Muscle of leg (tissue), 3 donors: ENCODE measurements at regions not wholly inside any gene's neighbourhood (a gene's known extent, or its start where the extent isn't known, plus 50 kb on each side); places are given as distances from the start of the nearest gene placed in this dataset.
A peak's percentile ranks its signal among the peaks of the same experiment; 100 is the strongest.

Experiments used
- DNase-seq: peaks from one replicate; pipeline ENCODE4 v3.0.0; 2013
- H3K27ac ChIP-seq: one replicate; pipeline ENCODE4 v1.5.1; 2013; ENCODE audit warnings: mild to moderate bottlenecking, low read length, control low read depth
- H3K27me3 ChIP-seq: one replicate; pipeline ENCODE4 v1.6.1; 2013; ENCODE audit warnings: low read length; ENCODE audit not compliant: control insufficient read depth, insufficient read depth
- H3K36me3 ChIP-seq: one replicate; pipeline ENCODE4 v1.6.1; 2013; ENCODE audit warnings: low read length; ENCODE audit not compliant: control insufficient read depth, insufficient read depth
- H3K4me1 ChIP-seq: one replicate; pipeline ENCODE4 v1.6.1; 2013; ENCODE audit warnings: low read length; ENCODE audit not compliant: control insufficient read depth, insufficient read depth
- H3K4me3 ChIP-seq: one replicate; pipeline ENCODE4 v1.5.1; 2013; ENCODE audit warnings: low read length, control low read depth
- H3K9me3 ChIP-seq: replicated peaks from 2 replicates; pipeline ENCODE4 v1.6.1; 2013; ENCODE audit warnings: low read depth, low read length; ENCODE audit not compliant: control insufficient read depth
- WGBS: methylation state at CpG from one replicate; pipeline ENCODE4 v1.1.5; 2013; ENCODE audit warnings: missing lambda C conversion rate; ENCODE audit not compliant: insufficient coverage; 5-methylcytosine and 5-hydroxymethylcytosine counted together

DNA sequence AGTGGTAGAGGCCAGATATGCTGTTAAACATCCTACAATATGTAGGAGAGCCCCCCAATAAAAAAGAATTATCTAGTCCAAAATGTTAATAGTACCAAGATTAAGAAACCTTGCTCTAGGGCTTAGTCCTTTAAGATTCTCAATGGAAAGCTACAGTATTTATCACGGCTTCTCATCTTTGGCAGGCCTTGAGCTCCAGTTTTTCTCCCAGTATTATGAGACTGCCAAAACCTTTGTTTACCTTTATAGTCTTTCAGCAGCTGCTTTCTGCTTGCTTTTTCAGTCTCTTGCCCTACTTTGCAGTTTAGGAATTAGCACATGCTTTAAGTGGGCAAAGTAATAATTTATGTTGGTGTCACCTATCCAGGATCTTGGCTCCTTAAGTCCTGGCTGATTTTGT is 59.7 kb downstream of the NHLRC1 start:
- Histone ChIP-seq H3K9me3 (no peaks in the 10 kb centered on the region), H3K4me1 (no peaks in the 10 kb centered on the region), H3K27ac (no peak overlapping the region), H3K36me3 (no peaks in the 10 kb centered on the region), H3K4me3 (no peak overlapping the region), H3K27me3 (no peaks in the 10 kb centered on the region)
- 33% methylated on average over 1 of the region's 1 CpG for WGBS
- DNase-seq: no peak

DNA sequence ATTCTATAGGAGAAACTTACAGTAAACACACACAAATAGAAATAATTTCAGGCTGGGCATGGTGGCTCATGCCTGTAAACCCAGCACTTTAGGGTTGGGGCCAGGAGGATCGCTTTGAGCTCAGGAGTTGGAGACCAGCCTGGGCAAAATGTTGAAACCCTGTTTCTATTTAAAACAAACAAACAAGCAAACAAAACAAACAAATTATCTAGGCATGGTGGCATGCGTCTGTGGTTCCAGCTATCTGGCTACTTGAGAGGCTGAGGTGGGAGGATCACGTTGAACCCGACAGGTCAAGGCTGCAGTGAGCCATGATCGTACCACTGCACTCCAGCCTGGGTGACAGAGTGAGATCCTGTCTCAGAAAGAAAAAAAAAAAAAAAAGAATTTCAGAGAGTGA is 64.0 kb downstream of the NHLRC1 start:
- no peaks in the 10 kb centered on the region for H3K4me1 ChIP-seq
- no peaks in the 10 kb centered on the region for H3K9me3 ChIP-seq
- no peaks in the 10 kb centered on the region for H3K27me3 ChIP-seq
- no peaks in the 10 kb centered on the region for H3K36me3 ChIP-seq
- no peak overlapping the region for H3K27ac ChIP-seq
- 76% methylated on average over 4 of the region's 5 CpGs for WGBS
- H3K4me3 ChIP-seq: no peak overlapping the region
- DNase-seq: no peak

DNA sequence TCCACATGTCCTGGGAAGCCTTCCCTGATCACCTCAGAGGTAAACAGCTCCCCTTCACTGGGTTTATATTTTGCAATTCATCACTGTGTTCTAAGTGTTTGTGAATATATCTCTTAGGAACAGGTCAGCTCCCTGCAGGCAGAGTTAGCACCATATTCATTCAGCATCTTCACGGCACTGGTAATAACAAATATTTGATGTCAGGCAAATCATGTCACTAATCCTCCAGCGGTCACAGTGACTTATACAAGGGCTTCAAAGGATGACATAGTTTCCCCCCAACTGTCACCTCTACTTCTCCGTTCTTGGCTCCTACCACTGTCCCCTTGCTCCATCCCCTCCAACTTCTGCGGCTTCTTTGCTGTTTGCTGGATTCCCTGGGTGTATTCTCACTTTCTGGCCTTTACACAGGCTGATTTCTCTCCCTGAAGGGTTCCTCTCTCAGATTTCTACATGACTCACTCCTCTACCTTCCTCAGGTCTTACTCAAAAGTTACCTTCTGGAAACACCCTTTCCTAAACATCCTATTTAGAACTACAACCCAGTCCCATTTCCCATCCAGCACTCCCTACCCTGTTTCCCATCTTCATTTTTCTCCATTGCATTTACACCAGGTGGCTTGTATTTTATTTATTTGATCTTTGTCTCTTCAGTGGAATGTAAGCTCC is 66.6 kb downstream of the NHLRC1 start:
- Histone ChIP-seq H3K4me3 (no peak overlapping the region), H3K27me3 (no peaks in the 10 kb centered on the region), H3K4me1 (no peaks in the 10 kb centered on the region), H3K9me3 (no peaks in the 10 kb centered on the region), H3K36me3 (no peaks in the 10 kb centered on the region), H3K27ac (no peak overlapping the region)
- 85% methylated on average over 4 of the region's 4 CpGs for WGBS
- DNase-seq: no peak

DNA sequence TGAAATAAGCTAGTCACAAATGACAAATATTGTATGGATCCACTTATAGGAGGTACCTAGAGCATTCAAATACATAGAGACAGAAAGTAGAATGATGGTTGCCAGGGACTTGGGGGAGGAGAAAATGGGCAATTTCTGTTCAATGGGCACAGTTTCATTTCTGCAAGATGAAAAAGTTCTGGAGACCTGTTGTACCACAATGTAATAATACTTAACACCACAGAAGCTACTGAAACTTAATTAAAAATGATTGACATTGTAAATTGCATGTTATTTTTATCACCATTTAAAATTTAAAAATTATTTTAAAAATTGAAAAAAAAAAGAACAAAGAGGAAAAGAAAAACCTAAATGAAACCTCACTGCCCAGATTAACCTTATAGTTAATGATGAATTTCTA is 67.4 kb downstream of the NHLRC1 start:
- H3K4me3 ChIP-seq: no peak overlapping the region
- no peaks in the 10 kb centered on the region for H3K27me3 ChIP-seq
- DNase-seq: no peak

DNA sequence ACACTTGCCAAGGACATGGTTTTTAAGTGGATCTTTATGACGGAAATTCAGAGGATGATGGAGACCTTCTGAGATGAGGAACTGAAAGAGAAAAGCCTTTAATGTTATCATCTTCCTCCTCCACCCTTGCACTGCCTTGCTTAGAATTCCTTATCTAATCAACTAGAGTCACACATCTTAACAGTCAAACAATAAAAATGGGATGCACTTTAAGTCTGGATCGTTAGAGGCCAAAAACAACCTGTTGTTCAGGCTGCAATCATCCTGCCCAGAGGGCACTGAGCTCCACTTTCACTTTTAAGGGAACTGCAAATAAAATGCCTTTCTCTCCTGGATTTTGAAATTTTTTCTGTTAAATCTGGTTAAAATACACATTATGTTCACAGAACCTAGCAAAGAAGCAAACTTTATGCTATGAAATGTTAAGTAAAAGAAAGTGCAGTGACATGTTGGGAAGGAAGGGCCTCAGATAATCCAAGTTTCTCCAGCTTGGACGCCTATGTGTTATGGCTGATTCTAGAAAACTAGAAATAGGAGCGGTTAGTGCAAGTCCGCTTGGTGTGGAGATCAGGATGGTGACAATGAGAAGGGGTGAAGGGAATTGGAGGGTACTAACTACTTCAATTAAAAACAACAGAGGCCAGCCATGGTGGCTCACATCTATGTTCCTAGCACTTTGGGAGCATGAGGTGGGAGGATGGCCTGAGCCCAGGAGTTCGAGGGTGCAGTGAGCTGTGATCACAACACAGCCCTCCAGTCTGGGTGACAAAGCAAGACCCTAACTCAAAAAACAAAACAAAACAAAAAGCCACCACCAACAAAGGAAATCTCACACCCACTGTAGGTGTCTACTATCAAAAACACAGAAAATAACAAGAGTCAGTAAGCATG is 66.4 kb upstream of the KIF13A start:
- H3K27ac ChIP-seq: no peak overlapping the region
- DNase-seq: no peak
- WGBS: no CpG with 5 or more reads among the region's 6 CpGs

More for the DNA sequence above, 67.4 kb downstream of the NHLRC1 start:
- Histone ChIP-seq H3K27ac (no peak overlapping the region), H3K36me3 (no peaks in the 10 kb centered on the region), H3K9me3 (no peaks in the 10 kb centered on the region), H3K4me1 (no peaks in the 10 kb centered on the region)

DNA sequence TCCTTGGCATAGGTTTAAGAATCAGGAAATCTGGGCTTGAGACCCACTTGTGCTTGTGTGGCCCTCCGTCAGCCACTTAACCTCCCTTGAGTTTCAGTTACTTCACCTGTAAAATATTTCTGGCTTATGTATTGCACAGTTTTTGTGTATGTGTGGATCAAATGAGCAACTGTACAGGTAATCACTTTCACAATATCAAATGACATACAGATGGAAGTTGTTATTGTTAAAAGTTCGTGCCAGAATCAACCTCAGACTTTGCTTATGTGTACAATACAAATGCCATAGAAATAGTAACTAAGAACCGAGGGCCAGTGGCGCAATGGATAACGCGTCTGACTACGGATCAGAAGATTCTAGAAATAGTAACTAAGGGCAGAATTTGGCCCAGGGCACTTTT is 65.6 kb upstream of the KIF13A start:
- Histone ChIP-seq H3K27me3 (no peaks in the 10 kb centered on the region), H3K27ac (no peak overlapping the region), H3K4me1 (no peaks in the 10 kb centered on the region), H3K9me3 (no peaks in the 10 kb centered on the region), H3K36me3 (no peaks in the 10 kb centered on the region), H3K4me3 (no peak overlapping the region)
- WGBS: no CpG with 5 or more reads among the region's 7 CpGs
- peak; percentile 57 for DNase-seq

More for the DNA sequence above, 66.4 kb upstream of the KIF13A start:
- H3K9me3 ChIP-seq: no peaks in the 10 kb centered on the region
- H3K4me1 ChIP-seq: no peaks in the 10 kb centered on the region
- H3K27me3 ChIP-seq: no peaks in the 10 kb centered on the region
- no peak overlapping the region for H3K4me3 ChIP-seq
- no peaks in the 10 kb centered on the region for H3K36me3 ChIP-seq

DNA sequence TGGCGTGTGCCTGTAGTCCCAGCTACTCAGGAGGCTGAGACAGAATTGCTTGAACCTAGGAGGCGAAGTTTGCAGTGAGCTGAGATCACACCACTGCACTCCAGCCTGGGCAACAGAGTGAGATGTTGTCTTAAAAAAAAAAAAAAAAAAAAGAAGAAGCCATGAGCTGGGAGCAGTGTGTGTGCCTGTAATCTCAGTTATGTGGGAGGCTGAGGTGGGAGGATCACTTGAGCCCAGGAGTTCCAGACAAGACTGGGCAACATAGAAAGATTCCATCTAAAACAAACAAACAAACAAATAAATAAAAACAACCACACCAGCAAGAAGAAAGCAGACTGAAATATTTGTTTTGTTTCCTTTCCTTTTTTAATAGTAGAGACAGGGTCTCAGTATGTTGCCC is 62.2 kb upstream of the KIF13A start:
- 93% methylated on average over 2 of the region's 2 CpGs for WGBS
- H3K9me3 ChIP-seq: no peaks in the 10 kb centered on the region

DNA sequence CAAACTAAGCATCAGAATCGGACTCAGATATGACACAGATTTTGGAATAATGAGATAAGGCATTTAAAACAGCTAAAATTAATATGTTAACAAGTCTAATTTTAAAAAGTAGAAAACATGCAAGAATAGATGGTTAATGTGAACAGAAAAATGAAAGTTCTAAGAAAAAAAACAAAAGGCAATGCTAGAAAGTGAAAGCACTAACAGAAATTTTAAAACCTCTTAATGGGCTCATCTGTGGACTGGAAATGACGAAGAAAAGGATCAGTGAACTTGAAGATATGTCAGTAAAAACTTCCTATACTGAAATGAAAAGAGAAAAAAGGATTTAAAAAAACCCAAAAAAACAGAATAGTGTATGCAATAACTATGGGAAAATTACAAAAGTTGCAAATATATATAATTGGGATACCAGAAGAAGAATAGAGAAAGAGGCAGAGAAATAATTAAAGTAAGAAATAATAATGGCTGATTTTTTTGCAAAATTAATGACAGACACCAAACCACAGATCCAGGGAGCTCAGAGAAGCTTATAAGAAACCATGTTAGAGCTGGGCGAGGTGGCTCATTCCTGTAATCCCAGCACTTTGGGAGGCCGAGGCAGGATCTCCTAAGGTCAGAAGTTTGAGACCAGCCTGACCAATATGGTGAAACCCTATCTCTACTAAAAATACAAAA is 61.7 kb upstream of the KIF13A start:
- H3K27ac ChIP-seq: no peak overlapping the region
- H3K36me3 ChIP-seq: no peaks in the 10 kb centered on the region
- no peak for DNase-seq
- no peak overlapping the region for H3K4me3 ChIP-seq
- 100% methylated on average over 1 of the region's 4 CpGs for WGBS
- no peaks in the 10 kb centered on the region for H3K27me3 ChIP-seq
- H3K9me3 ChIP-seq: no peaks in the 10 kb centered on the region
- no peaks in the 10 kb centered on the region for H3K4me1 ChIP-seq

More for the DNA sequence above, 62.2 kb upstream of the KIF13A start:
- H3K36me3 ChIP-seq: no peaks in the 10 kb centered on the region
- H3K27me3 ChIP-seq: no peaks in the 10 kb centered on the region
- H3K4me3 ChIP-seq: no peak overlapping the region
- H3K4me1 ChIP-seq: no peaks in the 10 kb centered on the region
- DNase-seq: no peak
- H3K27ac ChIP-seq: no peak overlapping the region

DNA sequence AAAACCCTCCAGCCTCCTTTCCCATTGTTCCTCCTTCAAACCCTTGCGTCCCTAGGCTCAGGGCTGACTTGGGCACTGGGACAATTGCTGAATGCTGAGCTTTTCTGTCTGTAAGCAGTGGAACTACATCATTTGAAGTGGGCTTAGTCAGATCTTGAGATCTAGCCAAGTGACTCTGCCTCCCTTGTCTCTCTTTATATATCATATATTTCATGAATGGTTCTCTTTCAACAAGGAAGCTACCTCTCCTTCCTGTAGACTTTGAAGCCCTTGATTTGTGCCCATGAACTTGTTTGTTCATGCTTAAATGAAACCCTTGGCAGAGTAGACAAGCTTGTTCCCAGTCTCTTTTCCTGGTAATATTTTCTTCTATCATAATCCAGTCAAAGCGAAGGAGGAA is 60.0 kb upstream of the KIF13A start:
- Histone ChIP-seq H3K27ac (no peak overlapping the region), H3K4me1 (peaks cover 7% of the 10 kb centered on the region), H3K9me3 (no peaks in the 10 kb centered on the region), H3K27me3 (no peaks in the 10 kb centered on the region), H3K36me3 (no peaks in the 10 kb centered on the region), H3K4me3 (no peak overlapping the region)
- DNase-seq: no peak
- WGBS: no CpG with 5 or more reads among the region's 2 CpGs

DNA sequence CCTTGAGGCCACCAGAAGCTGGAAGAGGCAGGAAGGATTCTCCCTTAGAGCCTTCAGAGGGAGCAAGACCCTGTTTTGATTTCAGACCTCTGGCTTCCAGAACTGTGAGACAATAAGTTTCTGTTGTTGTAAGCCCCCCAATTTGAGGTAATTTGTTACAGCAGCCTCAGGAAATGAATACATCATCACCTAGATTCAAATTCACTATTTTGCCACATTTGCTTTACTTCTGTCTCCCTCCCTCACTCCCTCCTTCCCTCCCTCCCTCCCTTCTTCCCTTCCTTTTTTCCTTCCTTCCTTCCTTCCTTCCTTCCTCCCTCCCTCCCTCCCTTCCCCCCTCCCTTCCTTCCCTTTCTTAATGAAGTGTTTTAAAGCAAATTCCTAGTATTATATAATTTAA is 58.1 kb upstream of the KIF13A start:
- Histone ChIP-seq H3K9me3 (no peaks in the 10 kb centered on the region), H3K4me1 (peaks cover 7% of the 10 kb centered on the region), H3K4me3 (no peak overlapping the region), H3K36me3 (no peaks in the 10 kb centered on the region), H3K27ac (no peak overlapping the region), H3K27me3 (no peaks in the 10 kb centered on the region)
- no peak for DNase-seq
